SK-MEL-5 (cell line): ENCODE measurements at regions not wholly inside any gene's neighbourhood (a gene's known extent, or its start where the extent isn't known, plus 50 kb on each side); places are given as distances from the start of the nearest gene placed in this dataset.
"Not testable (repeated sequence)": the region's sequence is repeated elsewhere in the genome, so short reads cannot be mapped to it uniquely, and the experiment has no call there.

Experiments used
- DNase-seq: peaks from one replicate; pipeline ENCODE4 v3.0.0-alpha.2; 2016; ENCODE audit warnings: low read depth, low spot score
- in situ Hi-C: cut with HindIII; loops from 2 replicates; pipeline ENCODE4 v1.10.0; 2016; ENCODE audit warnings: low sequenced_read_pairs, high pct_unique_total_duplicates, low pct_unique_long_range_greater_than_20kb

- no peak for DNase-seq
- in situ Hi-C loops = no loop called here
These were observed 143.3 kb upstream of the DPH6 start for GRCh38 chr15:35689266-35689665.

- no peak for DNase-seq
- in situ Hi-C loops = no loop called here
These were observed 144.1 kb upstream of the DPH6 start for GRCh38 chr15:35690089-35690488.

DNA sequence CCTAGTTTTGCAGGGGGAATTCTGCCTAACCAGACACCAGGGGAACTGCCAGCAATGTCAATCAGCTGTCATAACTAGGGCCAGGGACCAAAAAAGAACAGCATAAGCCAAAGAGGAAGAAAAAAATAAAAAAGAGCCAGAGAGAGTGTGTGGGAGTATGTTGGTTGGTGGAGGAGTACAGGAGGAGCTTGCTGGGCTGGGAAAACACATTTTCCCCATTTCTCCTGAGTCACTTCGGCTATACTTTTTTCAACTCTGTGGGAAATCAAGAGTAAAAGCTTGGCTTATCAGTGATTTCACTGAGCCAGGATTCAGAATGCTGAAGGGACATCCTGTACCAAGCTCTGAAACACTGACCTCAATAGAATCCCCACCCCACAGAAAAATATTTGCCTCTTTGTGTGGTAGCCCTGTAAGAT, 144.7 kb upstream of the DPH6 start:
- DNase-seq = no peak
- in situ Hi-C loops = no loop called here

DNA sequence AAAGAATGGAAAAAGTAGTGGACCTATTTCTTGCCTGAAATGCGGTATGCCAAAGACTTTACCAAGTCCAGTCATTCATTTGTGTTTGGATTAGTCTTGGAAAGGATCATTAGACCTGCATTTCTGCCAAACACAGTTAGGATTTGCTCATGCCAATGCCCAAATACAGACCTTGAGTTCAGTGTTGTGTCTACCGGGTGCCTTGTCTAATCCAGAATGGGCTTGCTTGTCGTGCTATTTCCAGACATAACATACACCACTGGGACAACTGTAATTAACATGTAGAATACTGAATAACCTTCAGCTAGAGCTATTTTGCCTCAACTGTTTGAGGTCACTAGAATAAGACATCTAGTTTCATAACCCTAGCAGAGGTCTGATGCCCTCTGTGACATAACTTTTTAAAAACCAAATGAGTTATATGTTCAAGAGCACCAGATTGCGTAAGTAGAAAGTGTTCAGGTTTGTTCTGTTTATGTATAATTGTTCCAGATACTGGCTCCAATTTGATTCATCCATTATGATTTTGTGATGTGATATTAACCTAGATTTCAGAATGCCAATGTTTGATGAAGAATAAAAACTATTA, 145.3 kb upstream of the DPH6 start:
- in situ Hi-C loops = no loop called here
- no peak for DNase-seq

DNA sequence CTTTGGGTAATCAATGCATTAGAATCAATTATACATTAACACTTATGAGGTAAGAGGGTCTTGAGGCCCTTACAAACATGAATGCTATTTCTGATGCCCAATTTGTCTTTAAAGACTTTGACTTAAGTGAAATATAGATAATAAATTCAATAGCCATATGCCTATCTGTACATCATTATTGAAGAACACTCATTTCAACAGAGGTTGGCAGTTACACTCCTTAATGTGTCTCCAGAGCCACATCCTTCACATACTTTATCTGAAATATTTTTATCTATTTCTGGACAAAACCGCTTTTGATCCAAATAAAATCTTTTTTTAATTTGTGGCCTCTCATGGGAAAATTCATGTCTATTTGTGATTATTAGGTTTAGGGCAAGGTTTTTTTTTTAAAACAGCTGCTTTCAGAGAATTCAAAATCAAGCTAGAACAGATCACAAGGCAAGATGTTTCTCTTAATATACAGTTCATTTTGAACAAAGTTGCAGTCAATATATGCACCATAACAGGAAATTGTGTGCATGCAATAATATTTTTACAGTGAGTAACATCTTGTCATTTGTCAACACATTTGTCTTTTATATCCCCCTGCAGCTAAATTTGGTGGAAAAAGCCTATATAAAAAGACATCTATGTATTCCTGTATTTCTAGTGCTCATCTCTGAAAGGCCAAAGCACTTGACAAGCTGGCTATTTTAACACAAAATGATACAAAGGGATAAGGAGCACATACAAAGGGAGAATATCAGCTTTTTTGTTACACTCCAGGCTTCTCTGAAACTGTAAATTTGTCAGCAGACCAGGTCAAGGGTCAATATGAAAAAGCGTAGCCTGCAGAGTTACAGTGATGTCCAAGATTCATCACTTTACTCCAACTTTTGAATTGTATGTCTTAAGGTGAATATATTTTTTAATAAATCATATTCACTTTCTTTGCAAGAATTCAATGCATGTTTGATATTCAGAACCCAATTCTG, 146.2 kb upstream of the DPH6 start:
- in situ Hi-C loops = no loop called here
- no peak for DNase-seq

DNA sequence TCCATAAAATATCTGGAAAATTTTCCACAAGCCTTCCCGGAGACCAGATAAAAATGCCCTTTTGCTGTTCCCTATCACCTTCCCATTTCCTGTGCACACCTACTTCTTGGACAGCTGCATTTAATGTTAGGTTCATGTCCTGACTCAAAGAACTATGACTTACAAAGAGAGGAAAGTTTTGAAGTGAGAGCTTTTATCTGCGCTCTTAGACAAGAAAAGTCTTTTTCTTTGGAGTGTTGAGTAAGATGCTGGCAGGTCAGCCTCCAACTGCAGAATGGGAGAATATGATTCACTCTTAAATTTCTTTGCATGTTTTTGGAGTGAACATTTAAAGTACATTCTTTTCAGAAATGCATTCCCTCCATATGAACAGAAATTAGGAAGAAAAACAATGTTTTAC, 147.3 kb upstream of the DPH6 start:
- no peak for DNase-seq
- in situ Hi-C loops = no loop called here

GRCh38 chr15:35693886-35694285, 147.9 kb upstream of the DPH6 start:
- in situ Hi-C loops = no loop called here
- DNase-seq = no peak

GRCh38 chr15:35695003-35695402, 149.0 kb upstream of the DPH6 start:
- no peak for DNase-seq
- in situ Hi-C loops = no loop called here

DNA sequence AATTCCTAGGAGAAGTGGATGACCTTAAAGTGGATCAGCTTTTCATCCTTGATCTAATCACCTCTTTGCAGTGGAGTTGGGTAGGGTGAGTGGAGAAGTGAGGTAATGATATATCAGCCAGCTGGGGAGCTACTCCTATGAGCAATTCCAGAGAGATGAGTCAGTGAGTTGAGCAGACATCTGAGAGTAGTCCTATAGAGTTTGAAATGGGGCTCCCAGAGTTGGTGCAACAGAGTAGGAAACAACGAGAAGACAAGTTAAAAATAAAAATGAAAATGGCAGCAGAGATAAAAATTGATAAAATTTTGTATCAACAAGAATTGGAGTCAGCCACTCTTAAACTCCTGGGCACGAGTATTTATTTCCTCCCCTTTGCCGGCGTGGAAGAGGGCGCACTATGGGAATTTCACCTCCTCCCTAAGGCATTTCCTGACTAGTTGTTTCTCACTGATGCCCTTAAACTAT, 150.8 kb upstream of the DPH6 start:
- no peak for DNase-seq
- in situ Hi-C loops = no loop called here

DNA sequence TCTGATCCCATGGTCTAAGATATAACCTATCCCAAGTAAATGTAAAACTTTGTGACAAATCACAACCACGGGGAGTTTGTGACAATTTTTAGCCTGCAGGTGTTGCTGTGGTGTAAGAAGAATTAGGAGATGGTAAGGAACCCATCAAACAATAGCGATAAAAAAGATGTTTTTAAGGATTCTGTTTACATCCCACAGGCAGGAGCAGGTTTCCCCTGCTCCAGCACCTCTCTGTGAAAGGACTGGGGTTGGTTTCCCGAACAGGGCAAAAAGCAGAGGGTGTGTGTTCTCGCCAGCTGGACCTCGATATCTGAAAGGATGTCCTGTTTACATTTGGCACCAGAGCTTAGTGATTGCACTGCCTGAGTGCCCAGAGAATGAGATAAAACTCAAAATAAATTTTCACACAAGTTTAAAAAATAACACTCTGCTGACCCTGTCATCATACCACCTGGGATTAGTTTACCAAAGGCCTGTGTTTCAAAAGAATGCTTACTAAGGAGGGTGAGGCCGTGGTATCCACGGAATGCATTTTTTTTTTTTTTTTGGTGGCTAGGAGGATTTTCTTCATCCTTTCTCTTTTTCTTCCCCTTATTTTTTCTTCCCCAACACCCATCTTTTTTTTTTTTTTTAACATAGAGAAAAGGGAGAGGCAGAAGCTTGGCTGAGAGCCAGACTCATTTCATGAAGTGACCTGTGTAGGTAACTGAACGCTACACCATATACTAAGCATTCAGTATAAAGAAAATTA, 151.8 kb upstream of the DPH6 start:
- DNase-seq = no peak
- in situ Hi-C loops = no loop called here

GRCh38 chr15:35698331-35698730, 152.4 kb upstream of the DPH6 start:
- DNase-seq = no peak
- in situ Hi-C loops = no loop called here

DNA sequence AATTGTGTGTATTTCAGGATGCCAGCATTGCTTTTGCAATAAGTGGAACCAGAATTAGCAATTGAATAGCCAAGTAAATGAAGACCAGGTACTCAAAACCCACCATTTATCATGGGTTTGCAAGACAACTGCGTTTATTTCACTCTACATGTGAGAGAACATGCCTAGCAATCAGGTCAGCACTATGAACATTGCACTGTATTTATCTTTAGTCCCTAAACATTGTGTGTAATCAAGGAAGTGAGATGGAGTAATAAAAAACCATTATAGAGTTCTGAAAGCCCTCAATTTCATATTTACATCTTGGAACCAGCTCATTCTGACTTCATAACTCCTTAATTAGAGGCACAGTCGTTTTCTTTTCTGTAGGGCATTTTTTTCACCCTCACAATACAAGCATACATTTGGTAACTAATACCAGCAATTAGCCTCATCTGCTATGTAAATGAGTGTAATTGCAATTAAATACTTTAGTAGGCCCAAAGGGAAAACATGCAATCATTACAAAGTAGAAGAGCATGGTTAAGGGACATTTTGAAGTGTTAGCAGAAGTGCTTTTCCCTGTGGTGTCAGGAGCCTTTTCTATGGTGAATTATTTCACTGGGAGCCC, 153.1 kb upstream of the DPH6 start:
- in situ Hi-C loops = no loop called here

DNA sequence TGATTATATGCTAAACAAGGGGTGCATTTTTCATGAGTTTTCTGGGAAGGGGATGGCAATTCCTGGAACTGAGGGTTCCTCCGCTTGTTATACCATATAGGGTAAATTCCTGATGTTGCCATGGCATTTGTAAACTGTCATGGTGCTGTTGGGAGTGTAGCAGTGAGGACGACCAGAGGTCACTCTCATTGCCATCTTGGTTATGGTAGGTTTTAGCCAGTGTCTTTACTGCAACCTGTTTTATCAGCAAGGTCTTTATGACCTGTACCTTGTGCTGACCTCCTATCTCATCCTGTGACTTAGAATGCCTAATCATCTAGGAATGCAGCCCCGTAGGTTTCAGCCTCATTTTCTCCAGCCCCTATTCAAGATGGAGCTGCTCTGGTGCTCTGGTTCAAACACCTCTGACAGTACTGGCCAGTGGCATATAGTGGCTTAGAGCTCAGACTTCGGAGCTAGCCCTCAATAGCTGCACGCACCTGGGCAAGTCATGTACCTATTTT, 154.2 kb upstream of the DPH6 start:
- DNase-seq, in situ Hi-C loops: not testable (repeated sequence)

More for the DNA sequence above, 153.1 kb upstream of the DPH6 start:
- no peak for DNase-seq

- in situ Hi-C loops = no loop called here
These were observed 155.6 kb upstream of the DPH6 start for GRCh38 chr15:35701402-35702046.

DNA sequence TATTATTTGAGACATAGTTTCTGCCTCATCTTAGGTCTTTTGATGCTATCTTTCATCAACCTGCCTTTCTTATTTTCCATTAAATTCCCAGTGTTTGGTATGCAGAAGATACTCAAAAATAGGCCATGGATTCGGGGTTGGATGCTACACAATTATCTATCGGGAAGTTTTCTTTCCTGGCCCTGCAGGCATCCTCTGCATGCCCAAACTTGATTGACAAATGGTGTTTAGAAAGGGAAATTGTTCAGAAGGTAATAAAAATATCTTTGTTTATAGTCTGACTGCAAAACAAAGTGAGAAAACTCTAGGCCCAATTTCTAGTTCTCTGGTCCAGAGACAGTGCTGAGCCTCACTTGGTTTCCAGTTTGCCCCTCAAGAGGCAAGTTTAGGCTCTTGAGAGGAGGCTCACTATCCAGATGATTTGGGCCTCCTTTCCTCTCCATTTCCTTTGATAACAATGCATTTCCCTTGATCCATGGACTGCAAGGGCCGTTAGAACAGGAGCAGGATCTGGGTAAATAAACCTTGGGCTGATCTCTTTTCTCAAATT, 157.1 kb upstream of the DPH6 start:
- DNase-seq = no peak
- in situ Hi-C loops = no loop called here

More at GRCh38 chr15:35701402-35702046, 155.6 kb upstream of the DPH6 start:
- no peak for DNase-seq

DNA sequence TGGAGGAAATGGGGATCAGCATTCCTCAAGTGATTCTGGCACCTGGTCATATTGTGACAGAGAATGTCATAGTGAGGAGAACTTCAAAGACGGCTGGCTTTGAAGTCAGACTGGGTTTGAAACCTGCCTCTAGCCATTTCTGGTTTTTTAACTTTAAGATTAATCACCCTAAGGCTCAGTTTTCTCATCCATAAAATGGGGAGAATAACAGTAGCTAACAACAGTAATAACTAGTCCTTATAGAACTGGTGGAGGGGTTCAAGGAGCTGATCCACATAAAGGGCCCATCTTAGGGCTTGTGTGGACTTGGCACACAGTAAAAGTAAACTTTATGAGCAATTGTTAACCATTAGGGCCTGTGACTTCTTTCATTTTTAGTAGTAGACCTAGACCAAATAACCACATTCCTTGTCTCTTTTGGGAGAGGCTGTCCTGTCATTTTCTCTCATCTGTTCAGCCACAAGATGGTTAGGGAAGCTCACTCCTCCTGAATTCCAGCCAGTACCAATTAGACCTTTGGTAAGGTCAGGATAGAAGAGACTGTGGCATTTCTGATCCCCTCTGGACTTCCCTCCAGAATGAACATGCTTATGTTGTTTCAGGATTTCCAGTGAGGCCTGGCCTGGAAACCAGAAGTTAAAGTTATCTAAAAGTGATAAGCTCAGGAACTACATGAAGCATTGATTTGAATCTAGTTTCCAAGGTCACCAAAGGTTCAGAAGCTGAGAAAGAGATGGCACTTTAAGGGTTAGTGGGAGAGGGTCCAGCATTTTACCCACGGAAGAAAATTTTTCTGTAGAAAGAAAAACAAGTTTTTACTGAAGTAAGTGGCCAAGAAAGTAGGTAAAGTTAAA, 159.3 kb upstream of the DPH6 start:
- in situ Hi-C loops = no loop called here
- DNase-seq = no peak
